MM.1S (cell line): ENCODE measurements at regions not wholly inside any gene's neighbourhood (a gene's known extent, or its start where the extent isn't known, plus 50 kb on each side); places are given as distances from the start of the nearest gene placed in this dataset.

Experiments used
- DNase-seq: peaks from one replicate; pipeline ENCODE4 v3.0.0-alpha.2; 2015
- H2AFZ ChIP-seq: fragments of 300-600 bp; sonication (generic); 2 replicates; pipeline ENCODE4 v1.6.0; 2016; ENCODE audit warnings: antibody characterized with exemption, low read length
- H3F3A ChIP-seq: fragments of 300-600 bp; sonication (generic); 2 replicates; pipeline ENCODE4 v1.6.1; 2016; ENCODE audit warnings: mild to moderate bottlenecking, antibody characterized with exemption, low read length, moderate library complexity, mixed read lengths; ENCODE audit not compliant: insufficient read depth
- H3K27ac ChIP-seq: fragments of 300-600 bp; sonication (generic); 2 replicates; pipeline ENCODE4 v1.5.1; 2016; ENCODE audit warnings: mild to moderate bottlenecking, low read length
- H3K27me3 ChIP-seq: fragments of 300-600 bp; sonication (generic); replicated peaks from 2 replicates; pipeline ENCODE4 v1.6.0; 2016; ENCODE audit warnings: low read length; ENCODE audit not compliant: insufficient read depth
- H3K36me3 ChIP-seq: fragments of 300-600 bp; sonication (generic); replicated peaks from 2 replicates; pipeline ENCODE4 v1.6.1; 2016; ENCODE audit warnings: mild to moderate bottlenecking, low read length, mixed read lengths; ENCODE audit not compliant: insufficient read depth
- H3K4me1 ChIP-seq: fragments of 300-600 bp; sonication (generic); 2 replicates; pipeline ENCODE4 v1.6.1; 2016; ENCODE audit warnings: low read length, mixed read lengths
- H3K4me2 ChIP-seq: fragments of 300-600 bp; sonication (generic); 2 replicates; pipeline ENCODE4 v1.6.0; 2016; ENCODE audit warnings: low read depth, low read length
- H3K4me3 ChIP-seq: fragments of 300-600 bp; sonication (generic); 2 replicates; pipeline ENCODE4 v1.5.1; 2016; ENCODE audit warnings: low read length, mixed read lengths
- H3K79me2 ChIP-seq: fragments of 300-600 bp; sonication (generic); 2 replicates; pipeline ENCODE4 v1.6.1; 2016; ENCODE audit warnings: mixed run types, low read length, mixed read lengths
- H3K9ac ChIP-seq: fragments of 300-600 bp; sonication (generic); 2 replicates; pipeline ENCODE4 v1.6.1; 2016; ENCODE audit warnings: low read length, mixed read lengths
- H3K9me2 ChIP-seq: fragments of 300-600 bp; sonication (generic); replicated peaks from 2 replicates; pipeline ENCODE4 v1.6.1; 2016; ENCODE audit warnings: mild to moderate bottlenecking, low read length, mixed read lengths; ENCODE audit not compliant: insufficient read depth
- H3K9me3 ChIP-seq: fragments of 300-600 bp; sonication (generic); replicated peaks from 2 replicates; pipeline ENCODE4 v1.6.1; 2016; ENCODE audit warnings: mild to moderate bottlenecking, low read length, mixed read lengths; ENCODE audit not compliant: insufficient read depth
- H4K20me1 ChIP-seq: fragments of 300-600 bp; sonication (generic); 2 replicates; pipeline ENCODE4 v1.6.1; 2016; ENCODE audit warnings: mild to moderate bottlenecking, low read length, moderate library complexity, mixed read lengths; ENCODE audit not compliant: insufficient read depth
- CTCF ChIP-seq: fragments of 300-600 bp; sonication (generic); IDR thresholded peaks from 2 replicates; pipeline ENCODE4 v1.5.1; 2016; ENCODE audit warnings: antibody characterized with exemption, low read length, mixed read lengths
- EZH2 ChIP-seq: fragments of 300-600 bp; sonication (generic); optimal IDR thresholded peaks from 2 replicates; pipeline ENCODE3; 2017; ENCODE audit warnings: low read depth, mild to moderate bottlenecking, antibody characterized with exemption, low read length, mixed read lengths
- EZH2phosphoT487 ChIP-seq: fragments of 300-600 bp; sonication (generic); IDR thresholded peaks from 2 replicates; pipeline ENCODE4 v1.6.1; 2018; ENCODE audit warnings: antibody characterized with exemption, low read length

GRCh38 chr1:2948001-2948750 is 73.1 kb upstream of the ACTRT2 start:
- Histone ChIP-seq H3F3A (no peaks in the 10 kb centered on the region), H3K36me3 (no peaks in the 10 kb centered on the region), H3K27ac (no peak overlapping the region), H3K79me2 (no peaks in the 10 kb centered on the region), H4K20me1 (no peaks in the 10 kb centered on the region), H3K9ac (no peak overlapping the region), H3K4me1 (no peaks in the 10 kb centered on the region), H3K27me3 (peaks cover 78% of the 10 kb centered on the region), H3K9me2 (no peaks in the 10 kb centered on the region), H3K4me3 (no peak overlapping the region), H3K9me3 (no peaks in the 10 kb centered on the region), H2AFZ (no peak overlapping the region), H3K4me2 (no peak overlapping the region)
- no peak for DNase-seq
- TF ChIP-seq EZH2phosphoT487 (no peak), CTCF (no peak), EZH2 (no peak)

GRCh38 chr1:2948751-2949680 is 72.3 kb upstream of the ACTRT2 start:
- Histone ChIP-seq H2AFZ (no peak overlapping the region), H3F3A (no peaks in the 10 kb centered on the region), H3K9ac (no peak overlapping the region), H3K36me3 (no peaks in the 10 kb centered on the region), H3K27me3 (peaks cover 79% of the 10 kb centered on the region), H3K4me2 (no peak overlapping the region), H3K79me2 (no peaks in the 10 kb centered on the region), H3K4me1 (no peaks in the 10 kb centered on the region), H3K9me2 (no peaks in the 10 kb centered on the region), H3K27ac (no peak overlapping the region), H3K4me3 (no peak overlapping the region), H3K9me3 (no peaks in the 10 kb centered on the region), H4K20me1 (no peaks in the 10 kb centered on the region)
- TF ChIP-seq CTCF (no peak), EZH2 (no peak), EZH2phosphoT487 (no peak)
- no peak for DNase-seq

- Histone ChIP-seq H3K27me3 (peaks cover 80% of the 10 kb centered on the region), H3K9me3 (no peaks in the 10 kb centered on the region)
Measured at GRCh38 chr1:2949966-2950925, 71.0 kb upstream of the ACTRT2 start.

More at GRCh38 chr1:2949966-2950925, 71.0 kb upstream of the ACTRT2 start:
- Histone ChIP-seq H4K20me1 (no peaks in the 10 kb centered on the region), H3K79me2 (no peaks in the 10 kb centered on the region), H3K9me2 (no peaks in the 10 kb centered on the region), H3K4me3 (no peak overlapping the region), H3F3A (no peaks in the 10 kb centered on the region), H3K27ac (no peak overlapping the region), H2AFZ (no peak overlapping the region), H3K4me1 (no peaks in the 10 kb centered on the region), H3K4me2 (no peak overlapping the region), H3K36me3 (no peaks in the 10 kb centered on the region), H3K9ac (no peak overlapping the region)
- DNase-seq: no peak
- TF ChIP-seq EZH2phosphoT487: no peak
